GM19328 (cell line): ENCODE measurements at regions not wholly inside any gene's neighbourhood (a gene's known extent, or its start where the extent isn't known, plus 50 kb on each side); places are given as distances from the start of the nearest gene placed in this dataset.

ENCODE experiments used
- ATAC-seq: cut with Tn5 transposase; IDR thresholded peaks from one replicate; pipeline ENCODE4 v1.9.1; 2021; ENCODE audit warnings: mild to moderate bottlenecking, moderate library complexity; ENCODE audit not compliant: unreplicated experiment

- no peak for ATAC-seq
Measured at GRCh38 chr2:146040051-146040450, 1520.1 kb upstream of the ZEB2 start.

- ATAC-seq = no peak
Measured at GRCh38 chr2:146038014-146038413, 1518.1 kb upstream of the ZEB2 start.

GRCh38 chr2:146037334-146037870, 1517.5 kb upstream of the ZEB2 start:
- no peak for ATAC-seq

- no peak for ATAC-seq
Measured at GRCh38 chr2:146031158-146031557, 1511.2 kb upstream of the ZEB2 start.

- no peak for ATAC-seq
Measured at GRCh38 chr2:146027156-146027555, 1507.2 kb upstream of the ZEB2 start.

GRCh38 chr2:146025519-146025918, 1505.6 kb upstream of the ZEB2 start:
- no peak for ATAC-seq

GRCh38 chr2:146024212-146024743, 1504.4 kb upstream of the ZEB2 start:
- no peak for ATAC-seq

GRCh38 chr2:146004462-146004861, 1484.5 kb upstream of the ZEB2 start:
- no peak for ATAC-seq

- no peak for ATAC-seq
Measured at GRCh38 chr2:146003337-146003736, 1483.4 kb upstream of the ZEB2 start.

GRCh38 chr2:145994910-145995309, 1475.0 kb upstream of the ZEB2 start:
- ATAC-seq = no peak

- no peak for ATAC-seq
Measured at GRCh38 chr2:145992572-145992971, 1472.7 kb upstream of the ZEB2 start.

- no peak for ATAC-seq
Measured at GRCh38 chr2:145987793-145988192, 1467.9 kb upstream of the ZEB2 start.

GRCh38 chr2:145985517-145985916, 1465.6 kb upstream of the ZEB2 start:
- ATAC-seq = no peak

- ATAC-seq = no peak
Measured at GRCh38 chr2:145984580-145984979, 1464.7 kb upstream of the ZEB2 start.

GRCh38 chr2:145980318-145980717, 1460.4 kb upstream of the ZEB2 start:
- no peak for ATAC-seq

GRCh38 chr2:145975406-145975805, 1455.5 kb upstream of the ZEB2 start:
- no peak for ATAC-seq

- no peak for ATAC-seq
Measured at GRCh38 chr2:145961846-145962245, 1441.9 kb upstream of the ZEB2 start.

- ATAC-seq = no peak
Measured at GRCh38 chr2:145960479-145961163, 1440.7 kb upstream of the ZEB2 start.

GRCh38 chr2:145958611-145959010, 1438.7 kb upstream of the ZEB2 start:
- no peak for ATAC-seq

- ATAC-seq = no peak
Measured at GRCh38 chr2:145957929-145958328, 1438.0 kb upstream of the ZEB2 start.

GRCh38 chr2:145939949-145940348, 1420.0 kb upstream of the ZEB2 start:
- no peak for ATAC-seq

- no peak for ATAC-seq
Measured at GRCh38 chr2:145935016-145935415, 1415.1 kb upstream of the ZEB2 start.
